CD4-positive, alpha-beta T cell treated with Interleukin-15 for 1 hour (primary cell): ENCODE measurements at regions not wholly inside any gene's neighbourhood (a gene's known extent, or its start where the extent isn't known, plus 50 kb on each side); places are given as distances from the start of the nearest gene placed in this dataset.
"Not testable (repeated sequence)": the region's sequence is repeated elsewhere in the genome, so short reads cannot be mapped to it uniquely, and the experiment has no call there.

Source experiments
- DNase-seq: peaks from one replicate; pipeline ENCODE4 v3.0.0-alpha.2; 2020

DNA sequence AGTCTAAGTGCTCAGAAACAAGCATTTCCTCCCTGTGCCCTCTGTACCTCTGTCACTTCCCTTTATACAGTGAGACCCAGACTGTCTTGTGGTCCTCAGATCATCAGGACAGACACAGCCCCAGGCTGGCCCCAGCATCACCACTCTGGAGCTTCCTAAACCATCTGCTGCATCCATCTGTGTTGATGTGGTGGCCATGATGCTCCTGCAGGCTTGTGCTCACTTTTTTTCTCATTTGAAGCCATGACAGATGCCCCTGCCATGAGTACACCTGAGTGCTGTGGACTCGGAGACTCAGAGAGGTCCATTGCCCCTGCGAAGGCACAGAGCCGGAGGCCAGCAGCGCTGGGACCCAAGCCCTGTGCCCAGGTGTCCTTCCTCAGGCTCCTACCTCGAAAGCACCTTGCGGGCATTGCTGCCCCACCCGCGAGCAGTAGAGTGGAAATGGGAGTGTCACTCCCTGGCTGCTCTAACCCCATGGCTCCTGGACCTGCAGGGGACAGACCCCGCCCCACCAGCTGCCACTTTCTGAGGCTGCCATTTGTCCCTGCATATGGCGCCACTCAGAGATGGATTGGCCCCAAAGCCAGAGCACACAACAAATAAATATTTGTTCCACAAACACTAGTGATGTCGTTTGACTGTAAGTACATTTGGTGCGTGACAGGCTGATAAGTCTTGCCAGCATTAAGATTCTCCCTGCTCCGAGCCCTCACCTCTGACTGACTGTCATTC is 593.5 kb downstream of the TBC1D22A start:
- no peak for DNase-seq

DNA sequence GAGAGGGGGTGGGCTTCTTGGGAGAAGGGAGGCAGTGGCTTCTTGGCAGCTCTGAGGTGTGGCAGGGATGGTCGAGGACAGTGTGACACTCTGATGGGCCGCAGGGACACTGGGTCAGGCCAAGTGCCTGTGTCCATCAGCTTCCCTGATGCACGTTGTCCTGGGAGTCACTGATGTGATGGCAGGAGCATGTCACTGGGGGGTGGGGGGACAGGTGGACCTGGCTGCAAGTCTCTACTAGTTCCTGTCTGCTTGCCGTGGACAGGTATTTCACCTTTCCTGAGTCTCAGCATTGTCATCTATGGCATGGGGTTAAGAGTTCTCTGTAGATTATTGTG is 592.9 kb downstream of the TBC1D22A start:
- no peak for DNase-seq

DNA sequence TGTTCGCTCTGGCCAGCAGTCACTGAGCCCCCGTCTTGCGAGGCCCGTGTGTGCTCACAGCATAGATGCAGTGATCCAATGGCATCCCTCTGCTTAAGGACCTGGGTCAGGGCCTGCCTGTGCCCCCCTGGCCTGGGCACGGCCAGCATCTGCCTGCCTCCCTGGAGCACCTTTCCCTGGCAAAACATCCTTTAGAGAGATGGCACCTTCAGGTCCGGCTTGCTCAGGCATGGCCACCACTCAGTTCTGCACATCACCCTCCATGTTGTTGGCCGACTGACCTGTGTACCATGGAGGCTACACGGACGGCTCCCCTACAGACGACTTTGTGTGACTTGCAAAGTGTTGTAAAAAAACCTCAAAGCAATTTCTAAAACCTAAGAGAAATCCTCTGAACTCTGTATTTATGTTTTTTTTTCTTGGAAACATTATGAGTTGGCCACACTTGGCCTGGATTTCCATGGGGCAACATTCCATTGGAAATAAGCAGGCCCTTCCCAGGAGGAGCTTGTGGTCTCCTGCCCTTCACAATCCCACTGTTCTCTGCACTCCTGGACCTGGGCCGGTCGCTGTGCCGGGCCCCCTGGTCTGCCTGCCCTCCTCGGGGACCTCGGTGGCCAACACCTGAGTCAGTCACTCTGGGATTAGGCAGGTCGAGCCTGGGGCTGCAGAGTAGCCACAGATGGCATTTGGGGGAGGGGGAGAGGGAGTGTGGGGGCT is 592.4 kb downstream of the TBC1D22A start:
- DNase-seq: no peak

DNA sequence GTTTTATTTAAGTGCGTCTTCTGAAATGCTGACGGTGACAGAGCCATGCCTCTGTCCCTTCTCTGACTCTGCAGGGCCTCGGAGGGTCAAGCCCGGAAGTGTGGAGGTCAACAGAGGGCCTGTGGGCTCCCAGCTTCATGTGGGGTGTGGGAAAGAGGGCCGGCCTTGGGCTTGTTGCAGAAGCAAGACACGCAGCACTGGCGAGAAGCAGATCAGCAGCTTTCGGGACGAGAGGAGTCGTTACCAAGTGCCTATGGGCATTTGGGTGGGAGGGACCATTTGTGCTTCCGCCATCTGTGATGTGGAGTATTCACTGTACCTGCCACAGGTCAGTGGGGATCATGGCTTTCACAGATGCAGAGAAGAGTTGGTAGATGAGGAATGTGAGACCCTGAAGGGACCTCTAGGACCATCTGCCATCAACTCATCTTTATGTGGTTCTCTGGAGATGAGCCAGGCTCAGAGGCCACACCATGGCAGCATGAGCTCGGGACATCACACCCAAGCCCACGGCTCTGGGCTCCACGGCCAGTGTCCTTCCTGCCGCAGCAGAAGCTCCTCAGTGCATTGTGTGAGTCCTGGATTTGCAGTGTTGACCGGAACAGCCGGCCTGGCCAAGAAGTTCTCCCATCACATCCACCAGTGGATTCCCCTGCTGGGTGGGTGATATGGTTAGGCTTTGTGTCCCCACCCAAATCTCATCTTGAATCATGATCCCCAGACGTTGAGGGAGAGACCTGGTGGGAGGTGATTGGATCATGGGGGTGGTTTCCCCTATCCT is 590.7 kb downstream of the TBC1D22A start:
- DNase-seq: no peak

DNA sequence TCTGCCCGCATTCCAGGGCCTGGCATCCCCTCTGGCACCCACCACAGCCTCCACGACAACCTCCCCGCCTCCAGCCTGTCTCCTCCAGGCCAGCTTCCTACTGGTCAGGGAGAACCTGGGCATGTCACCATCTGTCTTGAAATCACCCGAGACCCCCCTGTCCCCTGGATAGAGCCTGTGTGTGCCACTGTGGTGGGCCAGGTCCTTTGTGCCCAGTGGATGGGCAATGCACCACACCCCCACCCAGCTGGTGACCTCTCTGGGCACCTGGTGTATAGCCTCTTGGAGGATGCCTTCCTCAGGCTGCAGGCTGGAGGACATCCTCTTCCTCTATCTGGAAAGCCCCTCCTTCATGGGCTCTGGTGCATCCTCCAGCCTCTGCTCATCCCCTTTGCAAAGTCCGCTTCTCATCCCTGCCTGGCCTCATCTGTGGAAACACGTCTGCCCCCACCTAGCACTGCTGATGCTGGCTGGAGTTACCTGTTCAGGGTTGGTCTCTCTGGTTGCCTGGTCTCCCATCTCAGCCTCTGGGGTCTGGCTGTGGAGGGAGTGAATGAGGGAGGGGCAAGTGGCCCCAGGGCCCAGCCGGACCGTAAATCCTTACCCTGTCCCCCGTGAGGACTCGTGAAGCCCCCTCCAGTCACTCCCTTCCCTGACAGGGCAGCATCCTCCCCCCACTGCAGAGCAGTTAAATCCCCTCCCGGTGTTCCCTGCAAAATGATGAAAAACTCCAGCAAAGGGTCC is 589.6 kb downstream of the TBC1D22A start:
- no peak for DNase-seq

DNA sequence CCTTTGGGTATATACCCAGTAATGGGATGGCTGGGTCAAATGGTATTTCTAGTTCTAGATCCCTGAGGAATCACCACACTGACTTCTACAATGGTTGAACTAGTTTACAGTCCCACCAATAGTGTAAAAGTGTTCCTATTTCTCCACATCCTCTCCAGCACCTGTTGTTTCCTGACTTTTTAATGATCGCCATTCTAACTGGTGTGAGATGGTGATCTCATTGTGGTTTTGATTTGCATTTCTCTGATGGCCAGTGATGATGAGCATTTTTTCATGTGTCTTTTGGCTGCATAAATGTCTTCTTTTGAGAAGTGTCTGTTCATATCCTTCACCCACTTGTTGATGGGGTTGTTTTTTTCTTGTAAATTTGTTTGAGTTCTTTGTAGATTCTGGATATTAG is 583.8 kb downstream of the TBC1D22A start:
- DNase-seq: not testable (repeated sequence)

DNA sequence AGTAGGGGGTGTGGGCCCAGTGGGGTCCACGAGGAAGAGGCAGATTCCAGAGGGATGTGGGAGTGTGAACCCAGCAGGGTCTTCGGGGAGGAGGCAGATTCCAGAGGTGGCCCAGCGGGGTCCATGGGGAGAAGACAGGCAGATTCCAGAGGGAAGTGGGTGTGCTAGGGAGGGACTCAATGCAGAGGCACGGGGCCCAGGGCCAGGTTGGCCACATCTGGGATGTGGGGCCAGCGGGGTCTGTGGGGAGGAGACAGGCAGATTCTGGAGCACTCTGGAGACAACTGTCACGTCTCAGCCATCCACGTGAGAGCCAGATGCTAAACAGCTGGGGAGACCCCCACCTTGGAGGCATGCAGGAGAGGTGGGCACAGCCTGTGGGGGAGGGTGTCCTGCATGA is 582.6 kb downstream of the TBC1D22A start:
- no peak for DNase-seq

DNA sequence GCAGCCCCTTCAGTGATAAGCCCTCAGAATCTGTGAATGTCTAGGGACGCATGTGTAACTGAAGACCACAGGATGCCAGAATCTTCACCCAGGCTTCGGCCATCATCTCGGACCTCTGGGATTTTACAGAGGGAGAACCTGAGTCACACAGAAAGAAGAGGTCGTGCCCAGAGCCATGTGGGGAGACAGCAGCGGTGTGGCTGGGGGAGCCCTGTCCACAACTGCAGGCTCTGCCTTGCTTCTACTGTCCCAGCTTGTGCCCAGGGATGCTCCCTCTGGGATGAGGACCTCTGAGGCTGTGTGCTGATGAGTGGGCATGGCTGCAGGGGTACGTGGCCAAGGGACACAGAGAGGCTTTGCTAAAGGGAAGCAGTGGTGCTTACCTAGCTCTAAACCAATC is 582.0 kb downstream of the TBC1D22A start:
- DNase-seq: no peak

DNA sequence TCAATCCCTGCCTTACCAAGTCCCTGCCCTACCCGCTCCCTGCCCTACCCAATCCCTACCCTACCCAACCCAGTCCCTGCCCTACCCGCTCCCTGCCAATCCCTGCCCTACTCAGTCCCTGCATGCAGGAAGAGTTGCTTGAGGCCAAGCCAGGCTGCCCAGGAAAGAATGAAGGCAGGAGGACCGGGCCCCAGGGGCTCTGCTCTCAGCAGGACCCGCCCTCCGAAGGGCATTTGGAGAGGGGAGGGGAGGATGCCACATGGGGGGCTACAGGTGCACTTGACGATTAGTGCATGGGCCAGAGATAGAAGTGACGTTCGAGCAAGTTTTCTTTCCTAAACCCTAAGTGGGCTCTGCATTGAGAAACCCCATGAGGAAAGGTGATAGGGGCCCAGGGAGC is 581.2 kb downstream of the TBC1D22A start:
- no peak for DNase-seq

DNA sequence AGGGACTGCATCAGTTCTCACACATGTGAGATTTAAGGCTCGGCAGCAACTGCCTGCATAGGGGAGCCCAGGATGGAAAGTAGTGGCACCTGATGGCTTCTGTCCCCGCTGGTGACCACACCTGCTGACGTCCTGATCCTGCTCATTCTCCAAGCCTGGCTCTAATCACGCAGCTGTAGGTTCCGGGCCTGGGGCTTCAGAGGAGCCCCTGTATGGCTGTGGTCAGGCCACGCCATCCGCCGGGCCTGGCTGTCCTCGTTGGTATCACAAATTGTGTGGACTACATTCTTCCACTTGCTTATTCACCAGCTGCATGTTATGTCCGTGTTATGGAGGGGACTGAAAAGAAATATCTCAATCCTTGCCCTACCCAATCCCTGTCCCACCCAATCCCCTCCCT is 580.0 kb downstream of the TBC1D22A start:
- no peak for DNase-seq

DNA sequence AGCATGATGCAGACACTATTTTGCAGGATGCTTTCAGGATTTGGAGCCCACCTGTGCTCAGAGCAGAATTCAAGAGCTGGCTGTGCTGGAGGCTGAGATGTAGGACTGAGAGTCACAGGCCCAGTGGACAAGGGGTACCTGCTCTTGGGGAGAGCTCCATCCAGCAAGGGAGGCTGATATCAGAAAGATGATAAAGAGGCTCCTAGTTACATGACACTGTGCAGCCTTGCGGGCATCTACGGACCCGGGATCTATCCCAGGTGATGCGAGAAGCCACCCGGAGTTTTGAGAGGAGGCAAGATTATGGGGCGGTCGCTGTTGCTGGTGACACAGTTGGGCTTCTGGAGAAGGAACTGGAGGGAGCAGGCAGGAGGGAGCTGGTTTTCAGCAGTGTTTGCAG is 579.0 kb downstream of the TBC1D22A start:
- DNase-seq: no peak

DNA sequence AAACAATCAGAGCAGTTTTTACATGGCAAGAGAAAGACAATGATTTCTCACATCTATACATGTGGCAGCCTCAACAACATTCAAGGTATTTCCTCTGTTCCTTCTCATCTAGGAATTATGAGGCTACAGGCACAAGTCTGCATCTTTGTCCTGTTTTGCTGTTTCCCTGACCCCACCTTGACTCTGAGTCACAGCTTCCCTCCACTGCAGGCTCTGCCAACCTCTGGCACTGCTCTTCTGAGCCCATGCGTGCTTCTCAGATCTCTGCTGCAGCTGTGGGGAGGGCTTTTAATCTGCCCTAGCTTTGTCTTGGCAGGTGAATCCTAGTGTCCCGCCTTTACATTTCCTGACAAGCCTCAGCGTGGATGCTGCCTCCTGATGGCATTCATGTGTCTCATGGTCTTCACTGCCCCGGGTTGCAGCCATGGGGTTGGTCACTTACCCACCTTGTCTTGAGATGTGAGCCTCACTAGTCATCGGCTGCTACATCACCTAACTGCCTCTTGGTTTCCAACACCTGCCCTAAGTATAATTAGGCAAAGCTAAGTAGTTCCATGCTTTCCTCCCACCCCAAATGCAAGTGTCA is 578.5 kb downstream of the TBC1D22A start:
- DNase-seq: no peak

DNA sequence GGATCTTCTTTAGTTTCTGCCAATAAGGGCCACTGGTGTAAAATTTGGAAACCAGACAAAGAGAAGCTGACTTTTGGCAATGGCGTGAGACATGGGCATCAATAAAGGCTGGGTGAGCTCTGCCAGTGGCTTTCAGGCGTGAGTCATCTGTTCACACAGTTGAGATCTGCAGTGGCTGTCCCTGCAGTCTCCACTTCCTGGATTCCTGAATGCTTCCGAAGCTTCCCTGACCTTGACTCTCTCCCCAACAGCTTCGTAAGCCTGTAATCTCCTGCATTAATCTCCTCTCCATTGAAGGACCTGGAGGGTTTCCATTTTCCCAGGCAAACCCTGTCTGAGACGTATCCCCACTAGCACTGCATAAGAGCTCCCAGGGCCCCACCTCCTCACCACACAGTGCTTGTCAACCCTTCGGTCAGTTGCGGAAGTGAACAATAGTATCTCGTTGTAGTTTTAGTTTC is 574.7 kb downstream of the TBC1D22A start:
- no peak for DNase-seq

DNA sequence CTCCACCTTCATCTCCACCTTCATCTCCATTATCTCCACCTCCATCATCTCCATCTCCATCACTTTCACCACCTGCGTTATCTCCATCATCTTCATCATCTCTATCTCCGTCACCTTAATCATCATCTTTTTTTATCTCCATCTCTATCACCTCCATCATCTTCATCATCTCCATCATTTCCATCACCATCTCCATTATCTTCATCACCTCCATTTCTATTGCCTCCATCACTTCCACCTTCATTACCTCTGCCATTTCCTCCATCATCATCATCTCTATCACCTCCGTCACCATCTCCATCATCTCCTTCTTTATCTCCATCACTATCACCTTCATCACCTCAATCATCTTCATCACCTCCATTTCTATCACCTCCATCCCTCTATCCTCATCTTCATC is 573.5 kb downstream of the TBC1D22A start:
- no peak for DNase-seq

DNA sequence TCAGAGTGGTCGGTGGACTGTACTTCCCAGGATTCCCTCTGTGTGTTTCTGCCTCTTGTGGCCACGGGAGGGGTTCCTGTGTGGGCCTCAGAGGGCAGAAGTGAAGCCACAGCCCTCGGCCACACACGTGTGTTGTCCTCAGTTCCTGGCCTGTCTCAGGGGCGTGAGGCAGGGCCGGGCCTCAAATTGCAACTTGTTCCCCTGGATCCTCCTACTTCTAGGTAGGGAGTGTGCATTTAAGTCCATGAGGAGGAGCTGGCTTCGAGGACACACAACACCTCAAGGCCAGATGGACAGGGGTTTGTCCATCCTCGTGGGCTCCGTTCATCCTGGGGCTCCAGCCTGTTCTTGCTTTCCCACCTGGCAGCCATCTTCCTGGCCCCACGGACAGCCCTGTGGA is 573.0 kb downstream of the TBC1D22A start:
- no peak for DNase-seq

DNA sequence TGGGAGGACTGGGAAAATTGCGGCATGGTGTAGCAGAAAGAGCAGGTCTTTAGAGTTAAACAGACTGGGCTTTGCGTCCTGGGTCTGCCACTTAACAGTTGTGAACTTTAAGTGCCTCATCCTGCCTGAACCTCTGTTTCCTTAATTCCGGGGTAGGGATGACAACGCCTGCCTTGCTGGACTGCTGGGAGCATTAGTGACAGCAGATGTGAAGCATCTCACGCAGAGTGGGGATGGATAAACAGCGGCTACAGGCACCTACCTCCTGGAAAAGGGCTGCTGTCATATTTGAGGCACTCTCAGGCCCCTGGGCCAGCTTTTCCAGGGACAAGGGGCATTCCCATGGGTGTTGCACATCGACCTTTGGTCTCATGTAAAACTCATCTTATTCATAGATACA is 572.2 kb downstream of the TBC1D22A start:
- DNase-seq: no peak

DNA sequence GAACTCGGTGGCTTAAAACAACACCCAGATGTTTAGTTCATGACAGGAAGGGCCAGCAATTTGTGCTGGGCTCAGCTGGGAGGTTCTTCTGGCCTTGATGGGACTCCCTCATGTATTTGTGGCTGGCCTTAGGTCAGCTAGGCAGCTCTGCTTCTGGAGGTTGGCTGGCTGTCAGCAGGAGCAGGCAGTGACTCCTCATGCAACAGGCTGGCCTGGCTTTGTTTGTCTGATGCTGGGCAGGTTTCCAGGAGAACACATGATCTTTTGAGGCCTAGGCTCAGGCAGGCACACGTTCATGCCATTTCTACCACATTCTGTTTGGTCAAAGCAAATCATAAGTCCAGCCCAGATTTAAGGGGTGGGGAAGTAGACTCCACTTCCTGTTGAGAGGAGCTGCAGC is 571.2 kb downstream of the TBC1D22A start:
- DNase-seq: no peak

DNA sequence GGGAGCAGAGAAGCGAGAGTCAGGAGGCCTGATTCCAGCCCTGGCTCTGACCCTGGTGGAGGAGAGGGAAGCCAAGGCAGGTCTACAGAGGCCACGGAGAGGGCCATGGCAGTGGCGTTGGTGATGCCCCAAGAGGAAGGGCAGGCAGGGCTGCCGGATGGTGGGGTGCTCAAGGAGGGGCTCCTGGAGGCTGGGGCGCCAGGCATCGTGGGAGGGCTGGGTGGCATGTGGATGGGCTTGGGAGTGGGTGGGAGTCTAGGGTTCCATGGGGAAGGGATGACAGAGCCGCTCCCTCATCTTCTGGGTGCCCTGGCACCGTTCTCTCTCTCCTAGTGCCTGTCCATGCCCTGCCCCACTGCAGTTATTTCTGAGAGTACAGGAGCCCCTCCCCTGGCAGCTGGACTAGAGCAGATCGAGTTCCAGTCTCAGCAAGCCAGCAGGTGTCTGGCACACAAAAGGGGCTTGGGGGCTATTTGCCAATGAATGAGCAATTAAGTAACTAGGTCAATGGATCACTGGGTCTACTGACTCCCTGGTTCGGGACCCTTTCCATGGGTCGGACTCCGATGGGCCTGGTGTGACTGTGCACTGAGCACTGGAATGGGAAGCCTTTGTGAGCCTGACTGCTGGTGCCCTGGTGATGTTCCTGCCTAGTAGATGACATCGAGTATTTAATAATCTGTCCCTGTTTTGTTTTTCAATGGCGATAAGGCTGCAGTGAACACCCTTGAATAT is 570.0 kb downstream of the TBC1D22A start:
- DNase-seq: no peak

DNA sequence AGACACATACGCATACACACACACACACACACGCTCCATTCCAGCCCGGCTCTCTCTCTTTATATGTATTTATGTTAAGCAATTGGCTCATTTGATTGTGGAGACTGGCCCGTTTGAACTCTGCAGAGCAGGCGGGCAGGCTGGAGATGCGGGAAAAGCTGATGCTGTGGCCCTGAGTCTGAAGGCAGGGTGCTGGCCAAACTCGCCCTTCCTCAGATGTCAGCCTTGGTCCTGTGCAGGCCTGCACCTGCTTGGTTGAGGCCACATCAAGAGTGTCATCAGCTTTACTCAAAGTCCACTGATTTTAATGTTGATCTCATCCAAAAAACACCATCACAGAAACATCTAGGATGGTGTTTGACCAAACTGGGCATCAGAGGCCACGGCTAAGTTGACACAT is 569.3 kb downstream of the TBC1D22A start:
- DNase-seq: no peak

DNA sequence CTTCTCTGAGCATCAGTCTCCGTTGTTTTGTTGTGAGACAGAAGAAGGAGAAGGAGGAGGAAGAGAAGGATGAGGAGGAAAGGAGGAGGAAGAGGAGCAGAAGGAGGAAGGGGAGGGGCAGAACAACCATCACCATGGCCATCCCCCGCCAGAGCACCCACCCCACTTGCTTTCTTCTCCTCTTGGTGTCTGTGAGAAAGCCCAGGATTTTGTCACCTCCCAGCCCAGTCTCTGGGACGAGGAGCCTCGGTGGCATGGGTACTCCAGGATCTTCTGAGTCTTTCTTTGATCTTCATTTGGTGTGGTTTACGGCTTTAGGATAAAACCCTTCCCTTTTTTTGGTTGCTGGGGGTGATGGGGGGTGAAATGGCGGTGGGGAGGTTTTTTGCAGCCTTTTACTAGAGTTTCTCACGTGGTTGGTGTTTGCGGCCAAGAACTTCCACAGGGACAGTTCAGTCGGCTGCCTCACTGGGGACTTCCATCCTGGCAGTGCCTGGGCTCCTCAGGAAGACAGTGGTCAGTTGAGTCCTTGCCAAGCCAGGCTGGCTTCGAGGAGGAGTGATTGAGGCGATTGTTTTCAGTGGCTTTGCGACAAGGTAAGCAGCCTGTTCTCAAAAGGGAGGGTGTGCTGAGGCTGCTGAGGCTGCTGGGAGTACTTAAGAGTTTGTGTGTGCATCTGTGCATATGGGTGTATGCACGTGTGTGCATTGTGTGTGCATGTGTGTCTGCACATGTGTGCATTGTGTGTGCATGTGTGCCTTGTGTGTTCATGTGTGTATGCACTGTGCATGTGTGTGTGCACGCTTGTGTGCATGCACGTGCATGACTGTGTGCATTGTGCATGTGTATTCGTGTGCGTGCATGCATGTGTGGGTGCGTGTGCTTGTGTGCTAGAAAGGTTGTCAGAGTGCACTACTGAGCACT is 567.5 kb downstream of the TBC1D22A start:
- DNase-seq: no peak
